GM10266 (cell line): ENCODE measurements at regions not wholly inside any gene's neighbourhood (a gene's known extent, or its start where the extent isn't known, plus 50 kb on each side); places are given as distances from the start of the nearest gene placed in this dataset.
"Not testable (repeated sequence)": the region's sequence is repeated elsewhere in the genome, so short reads cannot be mapped to it uniquely, and the experiment has no call there.

Experiments used
- DNase-seq: peaks from one replicate; pipeline ENCODE4 v3.0.0; 2012; ENCODE audit errors: extremely low spot score
- TF ChIP-seq, protein P1 (sequence below): IDR thresholded peaks from 2 replicates; pipeline ENCODE4 v1.5.1; 2012; ENCODE audit warnings: mild to moderate bottlenecking, low read depth; ENCODE audit not compliant: control insufficient read depth, insufficient read depth; ENCODE audit errors: missing control alignments

DNA sequence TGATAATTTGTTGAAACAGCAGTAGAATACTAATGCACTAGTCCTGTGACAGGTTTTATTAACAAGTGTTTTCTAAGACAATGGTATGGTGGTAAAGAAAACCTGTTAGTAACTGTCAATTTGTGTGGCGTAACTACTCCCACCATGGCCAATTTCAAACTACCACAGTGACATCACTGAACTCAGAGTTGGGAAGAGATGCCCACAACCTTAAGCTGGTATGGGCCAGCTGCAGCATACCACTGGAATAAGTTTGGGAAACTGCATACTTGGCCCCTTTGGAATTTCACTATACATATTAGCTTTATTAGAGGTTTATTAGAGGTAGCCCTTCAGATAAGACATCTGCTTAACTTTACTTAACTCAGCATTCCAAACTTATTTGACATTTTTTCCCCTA, 419.4 kb downstream of the NDFIP2 start:
- DNase-seq: no peak
- TF ChIP-seq, protein P1, sequence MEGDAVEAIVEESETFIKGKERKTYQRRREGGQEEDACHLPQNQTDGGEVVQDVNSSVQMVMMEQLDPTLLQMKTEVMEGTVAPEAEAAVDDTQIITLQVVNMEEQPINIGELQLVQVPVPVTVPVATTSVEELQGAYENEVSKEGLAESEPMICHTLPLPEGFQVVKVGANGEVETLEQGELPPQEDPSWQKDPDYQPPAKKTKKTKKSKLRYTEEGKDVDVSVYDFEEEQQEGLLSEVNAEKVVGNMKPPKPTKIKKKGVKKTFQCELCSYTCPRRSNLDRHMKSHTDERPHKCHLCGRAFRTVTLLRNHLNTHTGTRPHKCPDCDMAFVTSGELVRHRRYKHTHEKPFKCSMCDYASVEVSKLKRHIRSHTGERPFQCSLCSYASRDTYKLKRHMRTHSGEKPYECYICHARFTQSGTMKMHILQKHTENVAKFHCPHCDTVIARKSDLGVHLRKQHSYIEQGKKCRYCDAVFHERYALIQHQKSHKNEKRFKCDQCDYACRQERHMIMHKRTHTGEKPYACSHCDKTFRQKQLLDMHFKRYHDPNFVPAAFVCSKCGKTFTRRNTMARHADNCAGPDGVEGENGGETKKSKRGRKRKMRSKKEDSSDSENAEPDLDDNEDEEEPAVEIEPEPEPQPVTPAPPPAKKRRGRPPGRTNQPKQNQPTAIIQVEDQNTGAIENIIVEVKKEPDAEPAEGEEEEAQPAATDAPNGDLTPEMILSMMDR: no peak

DNA sequence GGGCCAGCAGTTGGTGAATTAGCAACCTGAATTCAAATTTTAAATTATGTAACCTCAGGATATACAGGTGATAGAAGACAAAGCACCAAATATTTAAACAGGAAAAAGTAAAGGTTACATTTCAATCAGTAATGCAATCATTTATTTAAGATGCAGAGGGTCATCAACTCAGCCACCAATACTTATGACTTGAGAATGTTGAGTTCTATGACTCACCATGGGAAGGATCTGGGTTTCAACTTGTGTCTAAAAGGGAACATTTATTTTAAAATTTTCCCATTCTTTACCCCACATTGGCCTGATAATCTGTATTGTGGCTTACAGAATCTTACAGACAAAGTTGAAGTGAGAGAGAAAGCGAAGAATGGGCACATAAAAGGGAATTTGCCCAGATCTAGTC, 418.0 kb downstream of the NDFIP2 start:
- no peak for DNase-seq
- TF ChIP-seq, protein P1: no peak

DNA sequence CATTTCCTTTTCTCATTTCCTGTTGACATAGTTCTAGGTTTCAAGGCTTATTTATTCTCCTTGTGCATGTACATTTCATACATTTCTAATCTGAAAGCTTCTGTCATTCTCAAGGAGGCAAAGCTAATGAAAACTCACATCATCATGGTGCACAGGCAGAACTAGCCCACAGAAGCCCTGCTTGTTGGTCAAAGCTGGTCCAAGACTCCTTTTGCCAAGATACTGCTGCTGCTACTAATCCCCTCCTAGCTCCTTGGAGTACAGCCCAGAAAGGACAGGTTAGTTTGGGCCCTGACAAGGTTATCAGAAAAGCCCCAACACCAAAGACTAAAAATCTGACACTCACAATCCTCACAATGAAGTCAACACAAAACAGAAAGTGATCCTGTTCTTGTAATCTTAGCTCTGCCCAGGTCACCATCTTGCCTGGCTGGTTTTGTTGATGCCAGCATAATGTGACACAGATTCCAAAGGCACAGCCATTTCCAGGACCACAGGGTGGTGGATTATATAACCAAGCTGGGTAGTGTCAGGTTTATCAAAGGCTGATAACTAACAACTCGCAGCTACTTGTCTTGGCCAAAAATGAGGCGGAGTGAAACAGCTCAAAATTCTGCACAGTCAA, 417.4 kb downstream of the NDFIP2 start:
- DNase-seq: no peak
- TF ChIP-seq, protein P1: no peak

DNA sequence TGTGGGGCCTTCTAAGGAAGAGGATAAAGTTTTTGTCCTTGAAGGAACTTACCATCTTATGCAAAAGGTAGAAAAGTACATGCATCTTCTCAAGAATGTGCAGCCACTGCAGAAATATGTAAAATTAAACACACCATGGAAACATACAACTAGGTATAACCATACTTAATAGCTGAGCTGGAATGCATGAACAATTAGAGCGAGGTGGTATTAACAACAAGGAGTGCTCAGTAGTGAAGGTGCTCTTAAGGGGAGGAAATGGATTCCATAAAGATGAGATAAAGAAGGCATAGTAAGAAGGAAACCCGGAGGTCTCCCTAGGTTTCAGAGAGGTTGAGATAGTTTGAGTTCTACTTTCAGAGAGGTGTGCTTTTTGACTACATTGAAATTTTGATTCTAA, 415.9 kb downstream of the NDFIP2 start:
- TF ChIP-seq, protein P1: no peak
- DNase-seq: no peak

DNA sequence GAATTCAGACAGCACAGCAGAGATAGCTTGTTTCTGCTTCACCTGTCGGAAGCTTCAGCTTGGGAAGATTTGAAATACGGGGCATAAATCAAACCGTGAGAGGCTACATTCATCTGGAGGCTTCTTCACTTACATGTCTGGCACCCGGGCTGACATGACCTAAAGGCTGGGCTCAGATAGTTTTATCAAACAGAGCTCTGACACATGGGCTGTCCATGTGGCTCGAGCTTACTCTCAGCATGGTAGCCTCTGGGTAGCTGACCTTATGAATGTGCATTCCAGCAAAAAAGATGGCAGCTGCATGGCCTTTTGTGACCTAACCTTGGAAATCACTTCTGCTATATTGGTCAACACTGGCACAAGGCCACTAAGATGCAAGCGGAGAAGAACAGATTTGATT, 414.5 kb downstream of the NDFIP2 start:
- no peak for DNase-seq
- TF ChIP-seq, protein P1: no peak

DNA sequence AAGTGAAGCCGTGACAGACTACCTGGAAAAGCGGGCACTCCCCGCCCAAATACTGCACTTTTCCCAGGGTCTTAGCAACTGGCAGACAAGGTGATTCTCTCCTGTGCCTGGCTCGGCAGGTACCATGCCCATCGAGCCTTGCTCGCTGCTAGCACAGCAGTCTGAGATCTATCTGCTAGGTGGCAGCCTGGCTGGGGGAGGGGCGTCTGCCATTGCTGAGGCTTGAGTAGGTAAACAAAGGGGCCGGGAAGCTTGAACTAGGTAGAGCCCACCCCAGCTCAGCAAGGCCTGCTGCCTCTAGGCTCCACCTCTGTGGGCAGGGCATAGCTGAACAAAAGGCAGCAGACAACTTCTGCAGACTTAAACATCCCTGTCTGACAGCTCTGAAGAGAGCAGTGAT, 406.3 kb downstream of the NDFIP2 start:
- DNase-seq: not testable (repeated sequence)

DNA sequence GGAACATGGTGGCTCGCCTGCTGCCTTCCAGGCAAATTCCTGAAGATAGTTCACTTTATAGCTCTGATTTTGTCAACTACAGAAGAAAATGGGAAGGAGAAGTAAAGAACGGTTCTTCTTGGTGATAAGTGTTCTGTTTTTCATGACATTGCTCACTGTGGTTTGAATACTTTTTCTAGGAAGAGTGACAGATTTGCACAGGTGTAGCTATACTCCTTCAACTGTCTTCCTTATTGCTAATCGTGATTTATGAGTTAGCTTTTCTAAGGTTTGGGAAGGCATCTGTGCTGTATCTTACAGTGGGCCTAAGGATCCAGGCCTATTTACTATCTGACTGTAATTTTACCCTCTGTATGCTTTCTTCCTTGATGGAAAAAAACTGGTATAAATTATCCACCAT, 405.6 kb downstream of the NDFIP2 start:
- no peak for DNase-seq

More for the DNA sequence above, 405.6 kb downstream of the NDFIP2 start:
- TF ChIP-seq, protein P1: no peak
